Kidney (tissue), 13 donors: ENCODE measurements at regions not wholly inside any gene's neighbourhood (a gene's known extent, or its start where the extent isn't known, plus 50 kb on each side); places are given as distances from the start of the nearest gene placed in this dataset.

ENCODE experiments used
- DNase-seq, 5 donors: peaks; one replicate each; pipeline ENCODE4 v3.0.0-alpha.2; 2013 to 2020
- FAIRE-seq: peaks from 2 replicates; lab custom pipeline; 2012; peaks lifted over from hg19 to GRCh38; lab: Jason Lieb, UNC
- H3K27ac ChIP-seq, 2 donors: one replicate each; pipeline ENCODE4 v1.7.0; 2013; ENCODE audit warnings: low read depth in 2 of 2, low read length in 2 of 2, inconsistent platforms in 1 of 2
- H3K27me3 ChIP-seq: one replicate; pipeline ENCODE4 v1.7.1; 2013; ENCODE audit warnings: low read length, inconsistent platforms; ENCODE audit not compliant: control insufficient read depth, insufficient read depth
- H3K36me3 ChIP-seq, 3 donors: one replicate each; pipeline versions ENCODE4 v1.7.0 to v1.7.1; 2013; ENCODE audit warnings: low read length in 3 of 3, control low read depth in 1 of 3, inconsistent platforms in 1 of 3; ENCODE audit not compliant: insufficient read depth in 3 of 3, control insufficient read depth in 2 of 3
- H3K4me1 ChIP-seq, 3 donors: one replicate each; pipeline versions ENCODE4 v1.7.0 to v1.7.1; 2013; ENCODE audit warnings: low read length in 3 of 3, inconsistent platforms in 1 of 3, low read depth in 1 of 3; ENCODE audit not compliant: control insufficient read depth in 2 of 3, insufficient read depth in 2 of 3
- H3K4me3 ChIP-seq, 3 donors: one replicate each; pipeline versions ENCODE4 v1.7.0 to v1.8.1; 2013; ENCODE audit warnings: low read length in 3 of 3, control low read depth in 1 of 3, inconsistent platforms in 1 of 3
- H3K9ac ChIP-seq, 3 donors: one replicate each; pipeline versions ENCODE4 v1.7.0 to v1.7.1; 2013; ENCODE audit warnings: low read length in 3 of 3, control low read depth in 1 of 3, inconsistent platforms in 1 of 3
- H3K9me3 ChIP-seq, 3 donors: one replicate each; pipeline versions ENCODE4 v1.7.0 to v1.7.1; 2013; ENCODE audit warnings: low read length in 3 of 3, control low read depth in 1 of 3, inconsistent platforms in 1 of 3; ENCODE audit not compliant: control insufficient read depth in 2 of 3, insufficient read depth in 1 of 3
- intact Hi-C: fragments of 100-400 bp; cut with DNase I; formaldehyde crosslinking; loops from one replicate; pipeline ENCODE4 v1.11.1; 2022
- TF ChIP-seq, protein P1 (sequence below): IDR thresholded peaks from 3 replicates; pipeline ENCODE4 v1.5.1; 2012; ENCODE audit warnings: mild to moderate bottlenecking, moderate library complexity, borderline replicate concordance; ENCODE audit not compliant: insufficient read depth; ENCODE audit errors: extremely low read depth
- donor health status: control.
- donor health status: control.
- donor health status: control.
- donor health status: control.
- donor health status: control.
- donor health status: DM: yes; HTN: yes; CAD: no.
- donor health status: Normal renal cell carcinoma (clear cell type).

DNA sequence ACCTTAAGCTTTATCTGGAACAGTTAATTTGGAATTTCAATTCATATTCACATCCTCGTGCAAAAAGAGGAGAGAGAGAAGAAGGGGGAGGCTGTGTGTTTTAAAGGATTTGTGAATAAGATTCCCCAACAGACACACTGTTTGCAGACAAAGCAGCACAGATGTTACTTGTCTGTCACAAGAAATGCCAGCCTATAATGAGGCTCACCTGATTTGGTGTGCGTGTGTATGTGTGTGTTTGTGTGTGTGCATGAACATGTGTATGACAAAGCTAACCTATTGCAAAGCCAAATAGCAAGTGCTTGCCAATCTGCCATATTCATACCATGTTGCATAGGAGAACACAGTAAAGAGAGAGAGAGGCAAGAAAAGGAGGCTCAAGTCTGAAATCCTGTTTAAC lies 361.6 kb upstream of the NOVA1 start:
- TF ChIP-seq, protein P1, sequence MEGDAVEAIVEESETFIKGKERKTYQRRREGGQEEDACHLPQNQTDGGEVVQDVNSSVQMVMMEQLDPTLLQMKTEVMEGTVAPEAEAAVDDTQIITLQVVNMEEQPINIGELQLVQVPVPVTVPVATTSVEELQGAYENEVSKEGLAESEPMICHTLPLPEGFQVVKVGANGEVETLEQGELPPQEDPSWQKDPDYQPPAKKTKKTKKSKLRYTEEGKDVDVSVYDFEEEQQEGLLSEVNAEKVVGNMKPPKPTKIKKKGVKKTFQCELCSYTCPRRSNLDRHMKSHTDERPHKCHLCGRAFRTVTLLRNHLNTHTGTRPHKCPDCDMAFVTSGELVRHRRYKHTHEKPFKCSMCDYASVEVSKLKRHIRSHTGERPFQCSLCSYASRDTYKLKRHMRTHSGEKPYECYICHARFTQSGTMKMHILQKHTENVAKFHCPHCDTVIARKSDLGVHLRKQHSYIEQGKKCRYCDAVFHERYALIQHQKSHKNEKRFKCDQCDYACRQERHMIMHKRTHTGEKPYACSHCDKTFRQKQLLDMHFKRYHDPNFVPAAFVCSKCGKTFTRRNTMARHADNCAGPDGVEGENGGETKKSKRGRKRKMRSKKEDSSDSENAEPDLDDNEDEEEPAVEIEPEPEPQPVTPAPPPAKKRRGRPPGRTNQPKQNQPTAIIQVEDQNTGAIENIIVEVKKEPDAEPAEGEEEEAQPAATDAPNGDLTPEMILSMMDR: no peak
- Histone ChIP-seq H3K9ac (no peak overlapping the region), H3K4me3 (no peak overlapping the region), H3K27ac (no peak overlapping the region), H3K9me3 (no peaks in the 10 kb centered on the region), H3K27me3 (no peaks in the 10 kb centered on the region), H3K36me3 (no peaks in the 10 kb centered on the region), H3K4me1 (no peaks in the 10 kb centered on the region)
- no peak for DNase-seq
- intact Hi-C loops: no loop called here
- no peak for FAIRE-seq

DNA sequence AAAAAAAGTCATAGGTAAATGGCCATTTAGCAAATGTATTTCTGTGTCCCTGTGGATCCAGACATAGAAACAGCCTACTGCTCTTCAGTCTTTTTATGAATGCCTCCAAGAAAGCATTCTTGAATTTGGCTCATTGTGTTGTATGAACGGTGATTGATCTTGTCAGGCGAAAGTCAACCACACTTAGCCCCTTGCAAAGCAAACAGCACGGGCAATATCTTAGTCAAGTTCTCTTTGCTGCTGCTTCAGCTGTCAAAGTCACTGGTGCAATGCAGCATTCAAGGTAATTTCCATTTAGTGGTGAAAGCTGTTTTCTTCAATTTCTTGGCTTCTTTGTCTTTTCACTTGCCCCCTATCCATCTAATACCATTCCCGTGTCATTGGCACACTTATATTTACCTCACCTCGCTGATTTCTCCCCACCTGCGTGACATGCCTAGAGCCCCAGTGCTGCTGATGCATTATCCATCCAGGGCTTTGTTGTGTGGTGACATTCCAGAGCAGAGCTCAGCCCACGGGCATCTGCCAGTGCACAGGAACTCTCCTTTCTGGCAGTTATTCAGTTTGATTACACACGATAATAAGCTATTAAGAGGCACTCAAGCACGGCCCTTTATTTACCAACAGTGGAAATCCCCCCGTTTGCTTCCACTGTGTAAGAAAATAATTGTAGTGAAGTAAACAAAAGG lies 362.3 kb upstream of the NOVA1 start:
- H3K27ac ChIP-seq: no peak overlapping the region
- H3K4me1 ChIP-seq: no peaks in the 10 kb centered on the region
- H3K9me3 ChIP-seq: no peaks in the 10 kb centered on the region
- no peak overlapping the region for H3K4me3 ChIP-seq
- FAIRE-seq (no peak), DNase-seq (peak in 4 of 5 donors; percentile 35 to 42 (median 37))
- H3K9ac ChIP-seq: no peak overlapping the region
- intact Hi-C loops: no loop called here
- H3K36me3 ChIP-seq: no peaks in the 10 kb centered on the region
- TF ChIP-seq, protein P1: no peak
- no peaks in the 10 kb centered on the region for H3K27me3 ChIP-seq

DNA sequence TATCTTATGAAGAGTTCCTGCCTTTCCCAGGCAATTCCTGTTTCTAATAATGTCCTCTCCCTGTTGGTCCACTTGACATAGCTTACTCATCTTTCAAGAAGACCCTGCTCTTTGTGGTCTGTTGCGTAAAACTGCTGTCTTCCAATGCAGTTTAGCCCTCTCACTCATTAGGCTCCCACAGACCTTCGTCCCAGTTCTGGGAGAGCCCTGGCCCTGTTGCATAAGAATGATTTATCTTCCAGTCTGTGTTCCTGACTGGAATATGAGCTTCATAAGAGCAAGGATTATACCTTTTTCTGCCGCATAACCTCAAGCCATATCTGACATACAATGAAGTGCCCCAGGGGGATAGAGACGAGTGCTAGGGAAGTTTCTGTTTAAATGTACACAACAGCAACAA lies 365.9 kb upstream of the NOVA1 start:
- H3K27ac ChIP-seq: no peak overlapping the region
- H3K36me3 ChIP-seq: no peaks in the 10 kb centered on the region
- no peak overlapping the region for H3K9ac ChIP-seq
- DNase-seq (no peak), FAIRE-seq (no peak)
- intact Hi-C loops: no loop called here
- H3K27me3 ChIP-seq: no peaks in the 10 kb centered on the region
- H3K4me3 ChIP-seq: no peak overlapping the region
- TF ChIP-seq, protein P1: no peak
- H3K4me1 ChIP-seq: peaks cover 0 to 2% (median 0%) of the 10 kb centered on the region in 3 donors
- no peaks in the 10 kb centered on the region for H3K9me3 ChIP-seq

GRCh38 chr14:26965490-26965889 lies 367.7 kb upstream of the NOVA1 start:
- DNase-seq: no peak
- FAIRE-seq: no peak
- H3K9ac ChIP-seq: no peak overlapping the region
- TF ChIP-seq, protein P1: no peak
- intact Hi-C loops: no loop called here
- H3K4me3 ChIP-seq: no peak overlapping the region
- peaks cover 0 to 2% (median 0%) of the 10 kb centered on the region in 3 donors for H3K4me1 ChIP-seq
- H3K9me3 ChIP-seq: no peaks in the 10 kb centered on the region
- H3K36me3 ChIP-seq: no peaks in the 10 kb centered on the region
- no peaks in the 10 kb centered on the region for H3K27me3 ChIP-seq
- H3K27ac ChIP-seq: no peak overlapping the region
